Loucy (cell line): ENCODE measurements at regions not wholly inside any gene's neighbourhood (a gene's known extent, or its start where the extent isn't known, plus 50 kb on each side); places are given as distances from the start of the nearest gene placed in this dataset.

ENCODE experiments used
- H2AFZ ChIP-seq: fragments of 200-600 bp; sonication (generic); 2 replicates; pipeline ENCODE4 v1.6.0; 2016; ENCODE audit warnings: antibody characterized with exemption, mild to moderate bottlenecking, low read length, moderate library complexity
- H3F3A ChIP-seq: fragments of 200-600 bp; 2 replicates; pipeline ENCODE4 v1.6.0; 2016; ENCODE audit warnings: antibody characterized with exemption, low read depth, mild to moderate bottlenecking
- H3K27me3 ChIP-seq: fragments of 200-600 bp; sonication (generic); 2 replicates; pipeline ENCODE4 v1.6.1; 2014; ENCODE audit warnings: low read length, mild to moderate bottlenecking; ENCODE audit not compliant: insufficient read depth, poor library complexity, severe bottlenecking
- H3K36me3 ChIP-seq: fragments of 200-600 bp; sonication (generic); 2 replicates; pipeline ENCODE4 v1.6.1; 2016; ENCODE audit warnings: low read length; ENCODE audit not compliant: insufficient read depth
- H3K4me1 ChIP-seq: fragments of 200-600 bp; sonication (generic); 2 replicates; pipeline ENCODE4 v1.5.1; 2014; ENCODE audit warnings: low read length, mild to moderate bottlenecking; ENCODE audit not compliant: insufficient read depth, poor library complexity, severe bottlenecking
- H3K4me2 ChIP-seq: fragments of 200-600 bp; sonication (generic); 2 replicates; pipeline ENCODE4 v1.6.0; 2014; ENCODE audit warnings: antibody characterized with exemption, low read length, low read depth, mild to moderate bottlenecking; ENCODE audit not compliant: poor library complexity, severe bottlenecking
- H3K4me3 ChIP-seq: fragments of 200-600 bp; sonication (generic); 2 replicates; pipeline ENCODE4 v1.5.1; 2014; ENCODE audit warnings: low read length, mild to moderate bottlenecking, mixed read lengths; ENCODE audit not compliant: poor library complexity, severe bottlenecking
- H3K79me2 ChIP-seq: fragments of 200-600 bp; sonication (generic); 2 replicates; pipeline ENCODE4 v1.6.1; 2014; ENCODE audit warnings: low read length; ENCODE audit not compliant: insufficient read depth
- H3K9ac ChIP-seq: fragments of 200-600 bp; sonication (generic); 2 replicates; pipeline ENCODE4 v1.6.0; 2014; ENCODE audit warnings: mild to moderate bottlenecking, low read depth, low read length, moderate library complexity; ENCODE audit not compliant: poor library complexity, severe bottlenecking
- H3K9me2 ChIP-seq: fragments of 200-600 bp; sonication (generic); replicated peaks from 2 replicates; pipeline ENCODE4 v1.6.1; 2016; ENCODE audit warnings: low read depth, low read length, mixed read lengths
- H3K9me3 ChIP-seq: fragments of 200-600 bp; sonication (generic); 2 replicates; pipeline ENCODE4 v1.6.1; 2014; ENCODE audit warnings: mild to moderate bottlenecking, antibody characterized with exemption, low read length, low read depth; ENCODE audit not compliant: insufficient read depth
- H4K20me1 ChIP-seq: fragments of 200-600 bp; sonication (generic); 2 replicates; pipeline ENCODE4 v1.6.0; 2014; ENCODE audit warnings: antibody characterized with exemption, low read length, mild to moderate bottlenecking; ENCODE audit not compliant: insufficient read depth, poor library complexity, severe bottlenecking
- CTCF ChIP-seq: fragments of 200-600 bp; sonication (generic); conservative IDR thresholded peaks from 2 replicates; pipeline ENCODE4 v1.5.1; 2014; ENCODE audit warnings: mild to moderate bottlenecking, antibody characterized with exemption, low read length
- EZH2phosphoT487 ChIP-seq: fragments of 200-600 bp; IDR thresholded peaks from 2 replicates; pipeline ENCODE4 v1.6.1; 2018; ENCODE audit warnings: antibody characterized with exemption, mild to moderate bottlenecking, moderate library complexity, borderline replicate concordance

GRCh38 chr18:11271954-11272353 is 122.6 kb upstream of the PIEZO2 start:
- H3K4me2 ChIP-seq: no peak overlapping the region
- no peaks in the 10 kb centered on the region for H3K79me2 ChIP-seq
- no peaks in the 10 kb centered on the region for H3K9me2 ChIP-seq
- H3K36me3 ChIP-seq: no peaks in the 10 kb centered on the region
- no peak overlapping the region for H3K9ac ChIP-seq
- TF ChIP-seq EZH2phosphoT487: no peak
- no peak for TF ChIP-seq CTCF
- no peak overlapping the region for H3K4me3 ChIP-seq
- H3K4me1 ChIP-seq: no peaks in the 10 kb centered on the region
- H3F3A ChIP-seq: no peaks in the 10 kb centered on the region
- no peak overlapping the region for H2AFZ ChIP-seq
- H3K27me3 ChIP-seq: no peaks in the 10 kb centered on the region
- no peaks in the 10 kb centered on the region for H3K9me3 ChIP-seq
- H4K20me1 ChIP-seq: no peaks in the 10 kb centered on the region

GRCh38 chr18:11269257-11269656 is 119.9 kb upstream of the PIEZO2 start:
- no peaks in the 10 kb centered on the region for H4K20me1 ChIP-seq
- no peaks in the 10 kb centered on the region for H3K27me3 ChIP-seq
- no peak overlapping the region for H2AFZ ChIP-seq
- no peaks in the 10 kb centered on the region for H3K4me1 ChIP-seq
- H3K9me3 ChIP-seq: no peaks in the 10 kb centered on the region
- no peaks in the 10 kb centered on the region for H3K79me2 ChIP-seq
- no peak overlapping the region for H3K9ac ChIP-seq
- no peak for TF ChIP-seq CTCF
- TF ChIP-seq EZH2phosphoT487: no peak
- no peak overlapping the region for H3K4me3 ChIP-seq
- H3K4me2 ChIP-seq: no peak overlapping the region
- no peaks in the 10 kb centered on the region for H3K36me3 ChIP-seq
- no peaks in the 10 kb centered on the region for H3K9me2 ChIP-seq
- H3F3A ChIP-seq: no peaks in the 10 kb centered on the region

GRCh38 chr18:11268741-11269233 is 119.4 kb upstream of the PIEZO2 start:
- Histone ChIP-seq H4K20me1 (no peaks in the 10 kb centered on the region), H3K4me1 (no peaks in the 10 kb centered on the region), H3K27me3 (no peaks in the 10 kb centered on the region), H2AFZ (no peak overlapping the region), H3K4me3 (no peak overlapping the region), H3K36me3 (no peaks in the 10 kb centered on the region), H3K9me2 (no peaks in the 10 kb centered on the region), H3K4me2 (no peak overlapping the region), H3F3A (no peaks in the 10 kb centered on the region), H3K9ac (no peak overlapping the region), H3K79me2 (no peaks in the 10 kb centered on the region), H3K9me3 (no peaks in the 10 kb centered on the region)
- TF ChIP-seq CTCF (no peak), EZH2phosphoT487 (no peak)
